Activated naive CD8-positive, alpha-beta T cell treated with anti-CD3 and anti-CD28 coated beads for 36 hours (primary cell): ENCODE measurements at regions not wholly inside any gene's neighbourhood (a gene's known extent, or its start where the extent isn't known, plus 50 kb on each side); places are given as distances from the start of the nearest gene placed in this dataset.

Experiments
- DNase-seq: peaks from one replicate; pipeline ENCODE4 v3.0.0; 2021
- H3K27ac Mint-ChIP-seq: one replicate; pipeline ENCODE4 v1.8.0; 2022; ENCODE audit warnings: mild to moderate bottlenecking, moderate library complexity, mixed read lengths
- H3K27me3 Mint-ChIP-seq: one replicate; pipeline ENCODE4 v1.8.0; 2022; ENCODE audit warnings: mild to moderate bottlenecking, mixed read lengths
- H3K36me3 Mint-ChIP-seq: one replicate; pipeline ENCODE4 v1.8.0; 2021; ENCODE audit warnings: mild to moderate bottlenecking, mixed read lengths
- H3K4me1 Mint-ChIP-seq: one replicate; pipeline ENCODE4 v1.8.0; 2021; ENCODE audit warnings: mixed read lengths
- H3K4me3 Mint-ChIP-seq: one replicate; pipeline ENCODE4 v1.8.0; 2022; ENCODE audit warnings: mild to moderate bottlenecking, moderate library complexity, mixed read lengths
- H3K9me3 Mint-ChIP-seq: one replicate; pipeline ENCODE4 v1.8.0; 2022; ENCODE audit warnings: mixed read lengths

GRCh38 chr17:70454908-70455307, 285.6 kb downstream of the KCNJ2 start:
- H3K4me1 Mint-ChIP-seq: no peaks in the 10 kb centered on the region
- H3K27ac Mint-ChIP-seq: no peak overlapping the region
- H3K4me3 Mint-ChIP-seq: no peak overlapping the region
- no peaks in the 10 kb centered on the region for H3K36me3 Mint-ChIP-seq
- no peak for DNase-seq
- H3K27me3 Mint-ChIP-seq: no peaks in the 10 kb centered on the region
- peaks cover 2% of the 10 kb centered on the region for H3K9me3 Mint-ChIP-seq

- Mint-ChIP-seq H3K9me3 (no peaks in the 10 kb centered on the region), H3K27ac (no peak overlapping the region), H3K4me3 (no peak overlapping the region), H3K4me1 (no peaks in the 10 kb centered on the region), H3K36me3 (no peaks in the 10 kb centered on the region), H3K27me3 (no peaks in the 10 kb centered on the region)
- DNase-seq: no peak
These were observed 295.7 kb downstream of the KCNJ2 start for GRCh38 chr17:70464995-70465394.

GRCh38 chr17:70468661-70469060, 299.3 kb downstream of the KCNJ2 start:
- Mint-ChIP-seq H3K36me3 (no peaks in the 10 kb centered on the region), H3K4me3 (no peak overlapping the region), H3K9me3 (no peaks in the 10 kb centered on the region), H3K4me1 (no peaks in the 10 kb centered on the region), H3K27ac (no peak overlapping the region), H3K27me3 (no peaks in the 10 kb centered on the region)
- DNase-seq: no peak

GRCh38 chr17:70473049-70473448, 303.7 kb downstream of the KCNJ2 start:
- Mint-ChIP-seq H3K4me3 (no peak overlapping the region), H3K27me3 (no peaks in the 10 kb centered on the region), H3K27ac (no peak overlapping the region), H3K36me3 (no peaks in the 10 kb centered on the region), H3K4me1 (no peaks in the 10 kb centered on the region), H3K9me3 (peaks cover 3% of the 10 kb centered on the region)
- no peak for DNase-seq

- no peak overlapping the region for H3K4me3 Mint-ChIP-seq
- H3K9me3 Mint-ChIP-seq: peaks cover 3% of the 10 kb centered on the region
- H3K4me1 Mint-ChIP-seq: no peaks in the 10 kb centered on the region
- H3K36me3 Mint-ChIP-seq: no peaks in the 10 kb centered on the region
- no peaks in the 10 kb centered on the region for H3K27me3 Mint-ChIP-seq
- no peak overlapping the region for H3K27ac Mint-ChIP-seq
- DNase-seq: no peak
These were observed 307.0 kb downstream of the KCNJ2 start for GRCh38 chr17:70476368-70476767.

GRCh38 chr17:70478902-70479301, 309.6 kb downstream of the KCNJ2 start:
- Mint-ChIP-seq H3K36me3 (no peaks in the 10 kb centered on the region), H3K27me3 (no peaks in the 10 kb centered on the region), H3K27ac (no peak overlapping the region), H3K4me1 (no peaks in the 10 kb centered on the region), H3K4me3 (no peak overlapping the region), H3K9me3 (peaks cover 5% of the 10 kb centered on the region)
- no peak for DNase-seq

GRCh38 chr17:70479779-70480178, 310.4 kb downstream of the KCNJ2 start:
- Mint-ChIP-seq H3K27me3 (no peaks in the 10 kb centered on the region), H3K36me3 (no peaks in the 10 kb centered on the region), H3K4me1 (no peaks in the 10 kb centered on the region), H3K4me3 (no peak overlapping the region), H3K9me3 (peaks cover 4% of the 10 kb centered on the region), H3K27ac (no peak overlapping the region)
- no peak for DNase-seq

GRCh38 chr17:70483624-70484023, 314.3 kb downstream of the KCNJ2 start:
- Mint-ChIP-seq H3K36me3 (no peaks in the 10 kb centered on the region), H3K4me1 (no peaks in the 10 kb centered on the region), H3K9me3 (peaks cover 3% of the 10 kb centered on the region), H3K27ac (no peak overlapping the region), H3K4me3 (no peak overlapping the region), H3K27me3 (no peaks in the 10 kb centered on the region)
- no peak for DNase-seq

GRCh38 chr17:70484050-70484449, 314.7 kb downstream of the KCNJ2 start:
- Mint-ChIP-seq H3K9me3 (peaks cover 3% of the 10 kb centered on the region), H3K27ac (no peak overlapping the region), H3K36me3 (no peaks in the 10 kb centered on the region), H3K4me1 (no peaks in the 10 kb centered on the region), H3K27me3 (no peaks in the 10 kb centered on the region), H3K4me3 (no peak overlapping the region)
- DNase-seq: no peak

- Mint-ChIP-seq H3K4me3 (no peak overlapping the region), H3K4me1 (no peaks in the 10 kb centered on the region), H3K27me3 (no peaks in the 10 kb centered on the region), H3K27ac (no peak overlapping the region), H3K9me3 (peaks cover 3% of the 10 kb centered on the region), H3K36me3 (no peaks in the 10 kb centered on the region)
- no peak for DNase-seq
These were observed 315.2 kb downstream of the KCNJ2 start for GRCh38 chr17:70484496-70484895.

GRCh38 chr17:70492368-70492767, 323.0 kb downstream of the KCNJ2 start:
- Mint-ChIP-seq H3K4me3 (no peak overlapping the region), H3K27ac (no peak overlapping the region), H3K9me3 (no peaks in the 10 kb centered on the region), H3K4me1 (no peaks in the 10 kb centered on the region), H3K36me3 (no peaks in the 10 kb centered on the region), H3K27me3 (no peaks in the 10 kb centered on the region)
- DNase-seq: no peak

GRCh38 chr17:70493277-70493874, 324.0 kb downstream of the KCNJ2 start:
- no peaks in the 10 kb centered on the region for H3K9me3 Mint-ChIP-seq
- DNase-seq: no peak
- H3K27me3 Mint-ChIP-seq: no peaks in the 10 kb centered on the region
- no peak overlapping the region for H3K4me3 Mint-ChIP-seq
- H3K27ac Mint-ChIP-seq: no peak overlapping the region
- H3K4me1 Mint-ChIP-seq: no peaks in the 10 kb centered on the region
- H3K36me3 Mint-ChIP-seq: no peaks in the 10 kb centered on the region

- no peaks in the 10 kb centered on the region for H3K4me1 Mint-ChIP-seq
- no peaks in the 10 kb centered on the region for H3K27me3 Mint-ChIP-seq
- DNase-seq: no peak
- no peaks in the 10 kb centered on the region for H3K9me3 Mint-ChIP-seq
- no peaks in the 10 kb centered on the region for H3K36me3 Mint-ChIP-seq
- H3K27ac Mint-ChIP-seq: no peak overlapping the region
- no peak overlapping the region for H3K4me3 Mint-ChIP-seq
These were observed 329.3 kb downstream of the KCNJ2 start for GRCh38 chr17:70498631-70499030.

GRCh38 chr17:70499067-70499786, 329.9 kb downstream of the KCNJ2 start:
- no peak for DNase-seq
- no peaks in the 10 kb centered on the region for H3K27me3 Mint-ChIP-seq
- H3K27ac Mint-ChIP-seq: no peak overlapping the region
- H3K4me1 Mint-ChIP-seq: no peaks in the 10 kb centered on the region
- no peak overlapping the region for H3K4me3 Mint-ChIP-seq
- H3K36me3 Mint-ChIP-seq: no peaks in the 10 kb centered on the region
- H3K9me3 Mint-ChIP-seq: no peaks in the 10 kb centered on the region

- DNase-seq: no peak
- Mint-ChIP-seq H3K36me3 (no peaks in the 10 kb centered on the region), H3K4me1 (no peaks in the 10 kb centered on the region), H3K27me3 (no peaks in the 10 kb centered on the region), H3K9me3 (no peaks in the 10 kb centered on the region), H3K27ac (no peak overlapping the region), H3K4me3 (no peak overlapping the region)
These were observed 334.1 kb downstream of the KCNJ2 start for GRCh38 chr17:70503449-70503848.

GRCh38 chr17:70510288-70510687, 341.0 kb downstream of the KCNJ2 start:
- no peak overlapping the region for H3K4me3 Mint-ChIP-seq

More at GRCh38 chr17:70510288-70510687, 341.0 kb downstream of the KCNJ2 start:
- no peak for DNase-seq
- H3K27ac Mint-ChIP-seq: no peak overlapping the region
- H3K27me3 Mint-ChIP-seq: no peaks in the 10 kb centered on the region
- no peaks in the 10 kb centered on the region for H3K36me3 Mint-ChIP-seq
- no peaks in the 10 kb centered on the region for H3K4me1 Mint-ChIP-seq
- no peaks in the 10 kb centered on the region for H3K9me3 Mint-ChIP-seq
